ENCODE measurements at regions not wholly inside any gene's neighbourhood (a gene's known extent, or its start where the extent isn't known, plus 50 kb on each side); places are given as distances from the start of the nearest gene placed in this dataset.

- TF ChIP-seq CTCF (IDR thresholded peaks at IDR 0.05) (no peak), POLR2A (IDR thresholded peaks at IDR 0.05) (no peak)
Observed at GRCh38 chr2:195456771-195457170, 200.3 kb upstream of the SLC39A10 start.

Data from lower leg skin (tissue), 3 donors.